Right renal cortex interstitium (tissue), 3 donors: ENCODE measurements at regions not wholly inside any gene's neighbourhood (a gene's known extent, or its start where the extent isn't known, plus 50 kb on each side); places are given as distances from the start of the nearest gene placed in this dataset.
"Not testable (repeated sequence)": the region's sequence is repeated elsewhere in the genome, so short reads cannot be mapped to it uniquely, and the experiment has no call there.

Source experiments
- DNase-seq, 3 donors: peaks; one replicate each; pipeline ENCODE4 v3.0.0-alpha.2; 2013; ENCODE audit warnings: low read depth in 3 of 3, low spot score in 2 of 3

- DNase-seq, result no peak
Observed at GRCh38 chr3:182482705-182483104, 310.6 kb upstream of the ATP11B start.

DNA sequence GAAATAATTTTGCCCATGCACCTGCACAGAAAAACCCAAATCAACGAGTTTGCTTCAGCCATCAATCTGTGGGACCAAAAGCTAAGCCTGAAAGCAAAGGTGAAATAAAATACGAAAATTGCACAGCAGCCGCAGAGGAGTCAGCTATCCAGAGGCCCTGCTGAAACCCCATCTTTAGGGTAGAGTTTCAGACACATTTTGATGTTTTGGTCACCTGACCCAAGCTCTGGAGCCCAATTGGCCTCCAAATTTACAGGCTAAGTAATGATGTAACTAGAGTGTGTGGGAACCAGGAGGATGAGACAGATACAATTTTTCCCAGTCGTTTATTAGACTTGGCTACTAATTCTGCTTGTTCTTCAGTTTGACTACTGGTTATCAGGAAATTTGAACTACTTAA is 308.6 kb upstream of the ATP11B start:
- no peak for DNase-seq

DNA sequence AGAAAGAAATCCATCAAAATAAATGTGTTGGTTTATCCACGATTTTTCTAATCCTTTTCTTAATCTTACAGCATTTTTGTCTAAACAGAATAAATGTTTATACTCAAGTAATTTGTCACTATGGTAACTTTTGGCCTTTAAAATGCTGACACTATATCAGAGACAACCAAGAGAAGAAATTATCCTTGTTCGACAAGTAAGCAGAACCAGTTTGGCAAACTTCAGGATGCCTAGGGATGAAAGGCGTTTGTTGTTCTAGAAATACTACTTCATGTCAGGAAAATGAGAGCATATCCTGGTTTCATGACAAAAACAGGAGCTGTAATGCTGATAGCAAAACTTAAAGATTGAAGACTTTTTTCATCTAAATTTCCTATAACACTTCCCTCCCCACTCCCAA is 308.0 kb upstream of the ATP11B start:
- no peak for DNase-seq

- DNase-seq, result no peak
Observed at GRCh38 chr3:182486463-182486862, 306.8 kb upstream of the ATP11B start.

GRCh38 chr3:182487143-182487542 is 306.2 kb upstream of the ATP11B start:
- DNase-seq, result no peak

- DNase-seq, result no peak
Observed at GRCh38 chr3:182487611-182488010, 305.7 kb upstream of the ATP11B start.

GRCh38 chr3:182490596-182491491 is 302.5 kb upstream of the ATP11B start:
- DNase-seq, result no peak

DNA sequence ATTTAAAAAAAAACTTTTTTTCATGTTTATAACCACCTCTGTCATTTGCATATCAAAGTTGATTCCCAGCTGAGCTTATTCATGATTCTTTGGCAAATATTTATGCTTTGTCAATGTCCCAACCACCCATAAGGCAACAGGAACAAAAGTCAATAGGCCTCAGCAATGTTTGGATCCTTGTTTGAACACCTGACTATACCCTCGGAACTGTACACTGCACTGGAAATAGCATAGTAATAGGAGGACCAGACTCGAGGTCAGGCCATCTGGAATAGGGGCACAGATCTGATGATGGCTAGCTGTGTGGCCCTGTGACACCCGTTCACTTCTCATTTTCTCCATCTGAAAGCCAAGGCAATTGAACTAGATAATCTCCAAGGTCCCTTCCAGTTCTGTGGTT is 301.7 kb upstream of the ATP11B start:
- no peak for DNase-seq

GRCh38 chr3:182492536-182492935 is 300.8 kb upstream of the ATP11B start:
- DNase-seq, result no peak

DNA sequence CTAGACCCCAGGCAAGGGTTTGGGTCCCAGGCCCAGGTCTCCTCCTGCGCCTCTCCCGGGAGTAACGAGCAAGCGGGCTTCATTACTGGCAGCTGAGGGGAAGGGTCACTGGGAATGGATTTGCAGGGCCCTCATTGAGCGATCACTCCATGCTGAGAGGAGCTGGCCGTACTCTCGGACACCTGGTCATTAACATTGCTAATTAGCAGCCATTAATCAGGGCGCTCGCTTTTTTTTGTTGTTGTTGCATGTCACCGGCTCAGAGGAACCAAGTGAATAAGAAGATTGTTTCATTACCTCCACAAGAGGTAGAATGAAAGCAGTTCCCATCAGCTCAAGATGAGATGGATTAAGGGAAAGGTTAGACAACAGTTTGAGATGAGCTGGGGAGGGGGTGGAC is 293.0 kb upstream of the ATP11B start:
- no peak for DNase-seq

DNA sequence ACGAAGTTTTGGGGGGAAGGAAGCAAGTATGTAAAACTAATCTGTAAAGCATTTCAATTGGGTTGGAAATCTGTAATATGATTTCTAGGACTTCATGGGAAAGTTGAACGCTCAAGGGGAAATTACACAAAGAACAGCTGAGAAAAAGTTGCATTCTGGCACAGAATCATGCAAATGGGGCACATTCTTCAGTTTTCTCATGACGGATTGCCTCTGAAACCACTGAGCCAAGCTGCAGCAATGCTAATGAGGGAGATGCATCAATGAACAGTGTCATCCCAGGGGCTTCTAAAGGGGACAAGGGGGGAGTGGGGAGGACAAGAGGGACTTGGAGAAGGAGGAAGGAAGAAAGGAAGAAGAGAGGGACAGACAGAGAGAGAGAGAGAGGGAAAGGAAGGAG is 291.4 kb upstream of the ATP11B start:
- DNase-seq, result no peak

GRCh38 chr3:182503401-182503800 is 289.9 kb upstream of the ATP11B start:
- DNase-seq, result no peak

DNA sequence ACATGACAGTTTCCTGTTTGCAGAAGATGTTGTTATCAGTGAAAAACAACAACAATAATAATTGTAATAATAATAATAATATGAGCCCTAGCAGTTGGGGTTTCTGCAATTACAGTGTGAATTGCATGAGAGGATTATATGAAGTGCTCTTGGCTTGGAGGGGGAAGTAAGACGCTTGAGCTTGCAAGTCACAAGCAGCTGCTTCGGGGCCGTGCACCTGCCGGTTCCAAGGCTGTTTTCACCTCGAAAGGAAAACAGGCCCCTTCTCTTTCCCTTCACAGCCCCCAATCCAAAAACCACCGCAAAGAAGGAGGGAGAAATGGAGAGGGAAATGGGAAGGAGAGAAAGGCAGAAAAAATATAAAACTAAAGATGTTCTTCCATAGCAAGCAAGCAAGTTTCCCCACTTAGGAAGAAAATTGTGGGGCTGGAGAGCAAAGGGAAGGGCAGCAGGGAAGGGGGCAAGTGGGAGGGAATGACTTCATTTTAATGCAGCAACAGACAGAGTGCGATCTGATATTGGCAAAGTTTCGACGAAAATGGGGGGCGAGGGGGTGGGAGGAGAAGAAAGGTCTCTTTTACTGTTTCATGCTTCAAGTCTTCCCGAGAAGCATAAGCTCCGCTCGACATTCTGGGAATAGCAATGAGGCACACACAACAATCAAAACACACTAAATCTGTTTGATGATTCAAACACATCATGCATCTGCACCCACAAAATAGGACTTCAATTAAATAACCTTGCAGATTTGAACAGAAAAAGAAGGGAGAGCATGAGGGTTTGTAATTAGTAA is 284.2 kb upstream of the ATP11B start:
- no peak for DNase-seq

- no peak for DNase-seq
Observed at GRCh38 chr3:182509844-182510460, 283.4 kb upstream of the ATP11B start.

- no peak for DNase-seq
Observed at GRCh38 chr3:182514236-182514964, 278.9 kb upstream of the ATP11B start.

DNA sequence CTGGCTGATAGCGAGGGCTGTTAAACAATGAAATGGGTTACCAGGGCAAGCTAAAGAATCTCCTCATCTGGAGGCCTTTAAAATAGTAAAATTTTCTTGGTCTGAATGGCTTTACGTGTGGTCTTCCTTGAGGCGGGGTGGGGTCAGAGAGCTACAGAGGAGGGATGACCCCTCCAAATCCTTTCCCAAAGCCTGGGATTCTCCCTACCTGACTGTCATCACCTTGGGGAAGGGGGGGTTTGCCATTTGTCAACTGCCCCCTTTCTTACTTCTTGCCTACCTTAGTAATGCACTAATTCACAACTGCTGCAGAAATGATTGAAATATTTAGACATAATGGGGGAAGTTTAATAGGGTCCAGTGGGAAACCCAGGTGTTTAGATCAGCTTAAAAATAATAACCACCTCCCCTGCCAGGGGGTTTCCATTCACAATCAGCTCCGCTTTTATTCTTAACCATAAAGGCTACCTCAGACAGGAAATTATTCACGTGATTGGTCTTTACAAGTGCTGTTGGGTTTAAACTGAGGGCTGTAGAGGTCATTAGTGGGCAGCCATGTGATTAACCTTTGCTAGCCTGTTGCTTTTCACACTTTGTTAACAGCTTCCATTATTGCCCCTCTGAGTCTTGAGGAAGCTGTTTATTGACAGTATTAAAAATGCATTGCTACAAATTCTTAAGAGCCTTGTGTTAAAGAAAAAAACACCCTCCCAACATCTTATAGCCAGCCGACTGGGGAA is 276.5 kb upstream of the ATP11B start:
- DNase-seq, result no peak

GRCh38 chr3:182519569-182519968 is 273.7 kb upstream of the ATP11B start:
- no peak for DNase-seq

DNA sequence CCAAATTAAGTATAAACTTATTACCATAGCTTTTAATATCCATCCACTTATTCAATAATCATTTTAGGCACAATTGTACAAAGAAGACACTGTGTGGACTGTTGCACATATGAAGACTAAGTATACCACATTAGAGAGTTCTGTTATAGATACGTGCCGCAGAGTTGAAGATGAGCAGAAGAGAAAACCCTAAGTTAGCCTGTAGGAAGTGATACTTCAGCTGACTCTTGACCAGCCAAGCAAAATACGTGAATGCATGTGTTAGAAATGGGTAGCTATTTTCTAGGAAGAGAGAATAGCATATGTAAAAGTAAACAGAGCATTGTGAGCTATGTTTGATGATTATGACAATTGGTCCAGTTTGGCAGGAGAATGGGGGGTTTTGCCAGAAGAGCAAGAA is 272.0 kb upstream of the ATP11B start:
- DNase-seq, result no peak

GRCh38 chr3:182523424-182523823 is 269.9 kb upstream of the ATP11B start:
- DNase-seq, result not testable (repeated sequence)

DNA sequence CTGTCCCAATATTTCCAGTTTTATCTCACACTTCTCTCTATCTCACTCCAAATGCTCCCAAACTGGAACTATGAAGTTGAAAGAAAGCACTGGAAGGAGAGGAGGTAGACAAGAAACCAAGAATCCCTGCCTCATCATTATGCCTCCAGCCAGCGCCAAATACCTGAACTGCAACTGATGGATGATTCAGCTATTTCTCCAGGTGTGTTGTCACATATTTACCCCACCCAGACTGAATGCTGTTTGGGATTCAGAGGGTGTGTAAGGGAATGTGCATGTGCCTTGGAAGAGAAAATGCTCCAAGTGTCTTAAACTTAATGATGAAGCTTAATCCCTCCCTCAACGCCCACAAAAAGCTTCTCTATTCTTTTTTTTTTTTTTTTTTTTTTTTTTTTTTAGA is 269.5 kb upstream of the ATP11B start:
- DNase-seq, result no peak
